SK-N-DZ (cell line): ENCODE measurements at regions not wholly inside any gene's neighbourhood (a gene's known extent, or its start where the extent isn't known, plus 50 kb on each side); places are given as distances from the start of the nearest gene placed in this dataset.

ENCODE experiments used
- small RNA-seq, 2 experiments: library from RNA; depleted of rRNA; stranded (forward); fragments of <200 nt; gene quantifications; one replicate each; pipeline ENCODE3, GENCODE V24; 2014

Small RNA genes lying in the stretch of these regions (small RNA-seq; reads per million reads assigned to genes)
- 0 reads per million in 2 experiments for gene RF00072
